ENCODE measurements at regions not wholly inside any gene's neighbourhood (a gene's known extent, or its start where the extent isn't known, plus 50 kb on each side); places are given as distances from the start of the nearest gene placed in this dataset.

DNA sequence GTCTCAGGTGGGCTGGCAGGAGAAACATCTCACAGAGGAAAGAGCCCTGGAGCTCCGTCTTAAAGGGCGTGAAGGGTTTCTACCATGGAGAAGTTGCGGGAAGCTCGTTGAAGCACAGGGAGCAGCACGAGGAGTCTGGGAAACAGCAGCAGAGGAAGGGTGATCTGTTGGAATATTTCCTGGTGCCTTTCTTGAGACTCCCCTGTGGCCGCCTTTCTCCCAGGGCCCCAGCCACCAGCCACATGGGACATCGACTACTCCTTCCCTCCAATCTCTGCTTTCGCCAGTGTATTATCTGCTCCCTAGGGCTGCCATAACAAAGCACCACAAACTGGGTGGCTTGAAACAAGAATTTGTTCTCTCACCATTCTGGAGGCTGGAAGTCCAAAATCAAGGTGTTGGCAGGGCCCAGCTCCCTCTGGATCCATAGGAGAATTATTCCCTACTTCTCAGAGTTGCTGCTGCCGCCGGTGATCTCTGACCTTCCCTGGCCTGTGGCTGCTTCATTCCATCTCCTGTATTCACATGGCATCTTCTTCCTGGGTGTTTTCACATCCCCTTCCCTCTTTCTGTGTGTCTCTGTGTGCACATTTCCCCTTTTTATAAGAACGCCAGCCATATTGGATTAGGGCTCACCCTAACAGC lies 152.8 kb upstream of the GSC start:
- DNase-seq: no peak

DNA sequence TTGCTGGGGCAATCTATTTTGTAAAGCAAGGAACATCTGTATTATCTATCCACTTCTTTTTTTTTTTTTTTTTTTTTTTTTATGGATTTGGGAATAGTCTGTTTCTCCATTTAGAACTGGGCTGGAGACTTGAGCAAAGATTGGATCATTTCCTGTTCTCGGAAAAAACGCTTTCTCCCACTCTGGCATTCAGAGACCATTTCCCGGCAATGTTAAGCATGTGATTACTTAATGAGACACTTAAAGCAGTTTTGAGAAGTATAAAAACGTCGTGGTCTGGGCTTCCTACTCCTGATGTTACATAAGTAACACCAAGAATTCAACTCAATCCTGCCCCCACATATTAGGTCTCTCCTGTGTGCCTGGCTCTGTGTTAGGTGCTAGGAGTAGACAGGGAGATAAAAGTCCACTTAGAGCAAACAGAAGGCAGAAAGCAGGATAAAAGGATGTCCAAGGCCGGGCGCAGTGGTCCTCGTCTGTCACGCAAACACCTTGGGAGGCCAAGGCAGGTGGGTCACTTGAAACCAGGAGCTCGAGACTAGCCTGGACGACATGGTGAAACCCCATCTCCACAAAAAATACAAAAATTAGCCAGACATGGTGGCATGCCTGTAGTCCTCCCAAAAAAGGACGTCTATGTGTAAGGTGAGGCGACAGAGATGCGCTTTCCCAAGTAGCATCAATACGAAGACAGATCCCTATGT lies 152.1 kb upstream of the GSC start:
- DNase-seq: no peak

GRCh38 chr14:94921456-94921855 lies 151.5 kb upstream of the GSC start:
- no peak for DNase-seq

DNA sequence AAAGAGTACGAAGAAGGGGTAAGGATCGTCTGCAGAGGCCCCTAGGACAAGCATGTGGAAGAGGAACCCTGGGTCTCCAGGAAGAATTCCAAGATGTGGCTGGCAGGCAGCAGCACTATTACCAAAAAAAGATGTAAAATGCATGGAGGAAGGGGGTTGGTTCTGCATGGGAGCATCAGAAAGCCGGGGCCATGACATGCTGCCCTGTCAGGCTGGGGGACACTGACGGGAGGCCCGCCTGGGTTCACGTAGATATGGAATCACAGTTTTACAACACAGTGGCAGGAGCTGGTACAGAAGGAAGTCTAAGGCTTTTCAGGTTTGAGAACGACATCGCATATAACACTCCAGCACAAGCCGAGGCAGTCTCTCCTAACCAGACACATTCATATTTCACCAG lies 150.0 kb upstream of the GSC start:
- DNase-seq: no peak

DNA sequence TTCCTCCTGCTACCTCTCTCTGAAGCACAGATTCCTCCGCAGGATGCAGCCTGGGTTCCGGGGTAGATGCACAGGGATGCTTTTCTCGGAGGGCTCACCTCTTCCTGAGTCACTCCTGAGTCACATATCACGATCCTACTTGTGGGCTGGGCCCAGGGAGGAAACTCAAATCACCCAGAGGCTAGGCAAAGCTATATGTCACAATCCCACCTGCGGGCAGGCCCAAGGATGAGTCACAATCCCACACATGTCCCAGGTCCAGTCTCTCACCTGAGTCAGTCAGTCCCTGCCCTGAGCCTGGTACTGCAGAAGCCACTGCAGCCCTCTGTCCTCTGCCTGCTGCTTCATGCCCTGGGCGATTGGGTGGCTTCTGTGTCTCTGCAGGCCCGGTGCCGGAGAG lies 149.0 kb upstream of the GSC start:
- DNase-seq: no peak

DNA sequence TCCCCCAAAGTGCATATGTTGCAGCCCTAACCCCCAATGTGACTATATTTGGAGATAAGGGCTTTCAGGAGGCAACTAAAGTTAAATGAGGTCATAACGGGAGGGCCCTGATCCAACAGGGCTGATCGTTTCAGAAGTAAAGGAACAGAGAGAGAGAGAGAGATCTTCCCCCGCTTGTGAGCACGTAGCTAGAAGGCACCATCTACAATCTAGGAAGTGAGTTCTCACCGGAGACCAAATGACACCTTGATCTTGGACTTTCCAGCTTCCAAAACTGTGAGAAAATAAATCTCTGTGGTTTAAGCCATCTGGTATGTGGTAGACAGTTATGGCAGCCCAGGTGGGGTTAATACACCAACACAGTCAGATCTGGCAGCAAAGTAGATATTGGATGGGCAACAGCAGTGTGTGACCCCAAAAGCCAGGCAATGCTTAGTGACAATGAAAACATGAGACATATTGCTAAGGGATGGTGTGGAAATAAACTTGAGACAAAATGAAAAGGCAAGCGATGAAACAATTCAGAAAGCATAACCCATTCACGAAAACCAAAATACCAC lies 147.2 kb upstream of the GSC start:
- DNase-seq: no peak

DNA sequence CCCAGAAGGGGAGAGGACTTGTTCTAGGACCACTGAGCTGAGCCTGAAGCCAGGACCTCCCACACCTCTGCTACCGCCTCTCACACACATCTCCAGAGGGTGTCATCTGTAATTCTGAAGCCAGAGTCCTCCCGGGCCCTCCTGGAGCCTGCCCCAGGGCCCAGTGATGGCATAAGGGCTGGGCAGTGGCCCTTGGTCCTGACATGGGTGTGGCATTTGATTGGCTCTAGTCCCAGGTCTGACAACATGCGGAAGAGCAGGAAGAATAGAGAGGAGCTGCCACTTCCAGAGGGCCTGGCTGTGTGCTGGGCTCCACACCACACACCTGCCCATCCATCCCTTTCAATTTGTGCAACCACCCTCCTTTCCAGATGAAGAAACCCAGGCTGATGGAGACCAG lies 144.3 kb upstream of the GSC start:
- DNase-seq: no peak

DNA sequence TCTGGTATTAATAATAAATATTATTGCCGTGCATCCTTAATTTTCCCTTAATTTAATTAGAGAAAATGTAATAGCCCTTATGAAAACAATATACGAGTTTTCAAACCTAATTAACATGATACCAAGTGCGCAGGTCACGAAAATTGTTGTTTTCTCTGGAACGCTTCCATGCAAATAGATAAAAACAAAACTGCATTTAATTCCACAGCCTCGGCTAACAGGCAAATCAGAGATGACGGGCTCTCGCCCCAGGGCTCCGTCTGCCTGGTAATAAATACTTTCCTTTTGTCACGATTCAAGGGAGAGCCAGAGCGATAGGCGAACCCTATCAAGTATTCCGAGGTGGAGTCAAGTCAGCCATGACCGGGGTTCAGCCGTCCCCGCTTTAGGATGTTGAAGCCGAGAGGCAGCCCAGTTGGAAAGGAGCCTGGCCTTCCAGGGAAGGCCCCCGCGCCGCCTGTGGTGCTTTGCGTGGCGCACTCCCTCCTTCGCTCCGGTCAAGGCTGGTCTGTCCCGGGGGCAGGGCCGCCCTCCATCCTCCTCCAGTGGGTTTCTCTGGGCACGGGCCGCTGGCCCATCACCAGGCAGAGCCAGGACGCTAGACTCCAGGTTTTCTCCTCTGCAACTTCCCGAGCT lies 137.8 kb upstream of the GSC start:
- no peak for DNase-seq

DNA sequence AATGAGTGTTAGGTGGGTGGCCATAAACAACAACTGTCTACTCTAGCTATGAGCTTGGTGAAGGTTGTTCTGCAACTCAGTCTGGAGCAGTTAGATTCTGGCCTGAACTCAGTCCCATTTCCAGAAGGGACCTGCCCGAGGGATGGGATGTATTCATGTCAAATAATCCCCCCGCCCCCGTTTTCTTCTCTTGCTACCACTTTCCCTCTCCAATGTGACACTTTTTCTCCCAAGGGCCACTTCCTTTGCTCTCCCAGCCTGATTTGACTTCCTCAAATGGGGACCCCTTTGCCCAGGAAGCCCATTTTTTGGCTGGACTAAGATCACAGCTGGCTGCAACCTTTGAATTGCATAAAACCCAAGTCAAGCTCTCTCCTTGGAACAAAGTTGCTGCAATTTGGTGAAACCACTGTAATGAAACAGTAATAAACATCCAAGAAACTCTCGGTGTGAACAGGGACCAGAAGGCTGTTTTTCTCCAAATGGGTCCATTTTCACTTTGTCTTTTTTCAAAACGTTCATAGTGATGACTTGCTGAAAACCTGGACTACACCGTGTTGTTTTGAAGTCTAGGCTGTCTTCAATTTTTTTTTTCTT lies 137.2 kb upstream of the GSC start:
- no peak for DNase-seq

DNA sequence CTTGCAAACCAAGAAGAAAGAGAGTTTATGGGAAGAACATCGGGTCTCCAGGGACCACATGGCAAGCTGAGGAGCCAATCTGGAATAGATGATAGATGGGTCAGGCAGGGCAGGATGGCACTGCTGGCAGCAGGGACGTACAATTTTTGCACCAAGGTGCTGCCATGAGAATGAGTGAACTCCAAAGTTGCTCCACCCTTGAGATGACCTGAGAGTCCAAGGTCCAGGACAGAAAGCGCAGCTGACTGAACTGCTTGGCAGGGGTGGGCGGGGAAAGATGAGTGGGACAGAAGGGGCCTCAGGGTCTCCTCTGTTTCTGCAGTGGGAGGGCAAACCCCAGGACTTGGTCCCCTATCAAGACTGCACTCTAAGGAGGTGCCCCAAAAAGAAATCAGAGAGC lies 136.7 kb upstream of the GSC start:
- no peak for DNase-seq

GRCh38 chr14:94904636-94905035 lies 134.7 kb upstream of the GSC start:
- DNase-seq: no peak

DNA sequence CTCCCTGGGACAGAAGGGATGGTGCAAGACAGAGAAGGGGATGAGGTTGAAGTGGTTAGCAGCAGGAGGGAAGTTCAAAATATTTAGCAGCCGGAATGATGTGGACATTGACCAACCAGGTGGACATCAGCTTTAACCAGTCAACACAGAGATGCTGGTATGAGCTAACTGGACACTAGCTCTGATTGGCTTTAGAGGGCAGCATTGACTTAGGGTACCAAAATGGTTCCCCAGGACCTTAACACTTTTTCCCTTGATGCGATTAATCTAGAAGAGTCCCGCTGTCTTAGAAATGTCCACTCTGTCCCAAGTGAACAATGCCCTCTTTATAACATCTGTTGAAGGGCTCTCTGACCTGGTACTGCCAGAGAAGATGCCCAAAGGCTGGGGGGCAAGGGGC lies 134.0 kb upstream of the GSC start:
- no peak for DNase-seq

GRCh38 chr14:94903338-94903737 lies 133.4 kb upstream of the GSC start:
- no peak for DNase-seq

GRCh38 chr14:94897561-94897960 lies 127.6 kb upstream of the GSC start:
- DNase-seq: no peak

DNA sequence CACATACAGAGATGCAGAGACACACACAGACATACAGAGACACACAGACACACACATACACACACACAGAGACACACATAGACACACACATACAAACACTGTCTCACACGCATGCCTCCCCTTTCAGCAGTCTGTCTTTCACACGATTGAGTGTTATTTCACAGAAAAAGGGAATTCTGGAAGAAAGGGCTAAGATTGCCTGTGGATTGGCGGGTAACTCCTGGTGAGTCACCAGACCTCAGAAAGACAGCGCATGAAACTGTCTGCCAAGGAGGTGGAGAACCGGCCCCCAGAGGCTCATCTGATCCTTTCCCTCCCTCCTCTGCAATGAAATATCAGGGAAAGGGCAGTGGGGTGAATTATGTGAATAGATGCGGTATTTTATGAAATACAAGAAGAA lies 127.2 kb upstream of the GSC start:
- no peak for DNase-seq

- no peak for DNase-seq
Observed at GRCh38 chr14:94893411-94894160, 123.7 kb upstream of the GSC start.

GRCh38 chr14:94890785-94891184 lies 120.9 kb upstream of the GSC start:
- no peak for DNase-seq

- no peak for DNase-seq
Observed at GRCh38 chr14:94889520-94890312, 119.8 kb upstream of the GSC start.

- no peak for DNase-seq
Observed at GRCh38 chr14:94888121-94888520, 118.2 kb upstream of the GSC start.

GRCh38 chr14:94887591-94887990 lies 117.7 kb upstream of the GSC start:
- DNase-seq: no peak

GRCh38 chr14:94886931-94887330 lies 117.0 kb upstream of the GSC start:
- no peak for DNase-seq
